Right lobe of liver (tissue), 4 donors: ENCODE measurements at regions not wholly inside any gene's neighbourhood (a gene's known extent, or its start where the extent isn't known, plus 50 kb on each side); places are given as distances from the start of the nearest gene placed in this dataset.

Experiments
- CTCF ChIP-seq, 4 donors: fragments of 200-600 bp in 3 of 4; fragments of 450-650 bp in 1 of 4; IDR thresholded peaks; one replicate each; pipeline versions ENCODE4 v1.5.1 to v1.8.0; 2016 to 2022; ENCODE audit warnings: antibody characterized with exemption in 4 of 4, mild to moderate bottlenecking in 2 of 4
- POLR2A ChIP-seq: fragments of 450-650 bp; IDR thresholded peaks from one replicate; pipeline ENCODE4 v1.6.1; 2017; ENCODE audit warnings: antibody characterized with exemption, mild to moderate bottlenecking
- donor health status: DM: no; HTN: no; CAD: no.
- donor health status: DM: no; HTN: no; CAD: no.
- donor health status: DM: no; HTN: yes; CAD: no.

- TF ChIP-seq CTCF (IDR thresholded peaks at IDR 0.05): no peak
- TF ChIP-seq POLR2A: no peak
Observed at GRCh38 chr4:26106776-26107175, 192.8 kb downstream of the SMIM20 start.
